ENCODE measurements at regions not wholly inside any gene's neighbourhood (a gene's known extent, or its start where the extent isn't known, plus 50 kb on each side); places are given as distances from the start of the nearest gene placed in this dataset.

DNA sequence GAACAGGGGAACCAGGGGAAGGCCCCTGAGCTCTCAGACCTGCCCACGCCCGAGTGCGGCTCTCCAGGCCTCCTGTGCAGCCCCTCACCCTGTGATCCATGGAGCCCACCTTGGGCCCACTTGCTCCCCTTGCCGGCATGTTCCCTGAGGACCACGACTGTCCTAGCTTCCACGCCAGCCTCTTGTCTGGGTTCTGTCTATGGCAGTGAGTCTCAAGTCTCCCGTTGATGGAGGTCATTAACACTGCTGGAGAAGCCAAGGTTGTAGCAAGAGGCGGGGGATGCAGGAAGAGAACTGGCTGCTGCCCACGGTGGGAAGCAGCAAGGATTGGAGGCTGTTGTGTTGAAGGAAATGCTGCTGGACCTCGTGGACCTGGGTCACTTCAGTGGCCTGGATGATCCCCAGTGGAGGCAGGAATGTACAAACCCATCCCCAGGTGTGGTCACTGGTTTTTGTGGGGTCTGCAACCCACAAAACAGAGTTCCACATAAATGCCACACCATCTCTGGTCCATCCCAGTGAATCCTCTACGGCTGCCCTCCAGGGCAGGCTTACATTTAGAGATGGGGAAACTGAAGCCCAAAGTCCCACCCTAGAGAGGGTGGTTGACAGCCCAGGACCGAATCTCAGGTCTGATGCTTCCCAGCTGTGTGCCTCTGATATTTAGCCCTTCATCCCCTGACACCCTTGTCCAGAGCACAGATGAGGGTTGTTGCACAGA lies 150.3 kb downstream of the NDUFA10 start:
- peaks cover 25% of the 10 kb centered on the region for H3K4me1 Mint-ChIP-seq
- no peak for ATAC-seq
- TF ChIP-seq, protein P1, sequence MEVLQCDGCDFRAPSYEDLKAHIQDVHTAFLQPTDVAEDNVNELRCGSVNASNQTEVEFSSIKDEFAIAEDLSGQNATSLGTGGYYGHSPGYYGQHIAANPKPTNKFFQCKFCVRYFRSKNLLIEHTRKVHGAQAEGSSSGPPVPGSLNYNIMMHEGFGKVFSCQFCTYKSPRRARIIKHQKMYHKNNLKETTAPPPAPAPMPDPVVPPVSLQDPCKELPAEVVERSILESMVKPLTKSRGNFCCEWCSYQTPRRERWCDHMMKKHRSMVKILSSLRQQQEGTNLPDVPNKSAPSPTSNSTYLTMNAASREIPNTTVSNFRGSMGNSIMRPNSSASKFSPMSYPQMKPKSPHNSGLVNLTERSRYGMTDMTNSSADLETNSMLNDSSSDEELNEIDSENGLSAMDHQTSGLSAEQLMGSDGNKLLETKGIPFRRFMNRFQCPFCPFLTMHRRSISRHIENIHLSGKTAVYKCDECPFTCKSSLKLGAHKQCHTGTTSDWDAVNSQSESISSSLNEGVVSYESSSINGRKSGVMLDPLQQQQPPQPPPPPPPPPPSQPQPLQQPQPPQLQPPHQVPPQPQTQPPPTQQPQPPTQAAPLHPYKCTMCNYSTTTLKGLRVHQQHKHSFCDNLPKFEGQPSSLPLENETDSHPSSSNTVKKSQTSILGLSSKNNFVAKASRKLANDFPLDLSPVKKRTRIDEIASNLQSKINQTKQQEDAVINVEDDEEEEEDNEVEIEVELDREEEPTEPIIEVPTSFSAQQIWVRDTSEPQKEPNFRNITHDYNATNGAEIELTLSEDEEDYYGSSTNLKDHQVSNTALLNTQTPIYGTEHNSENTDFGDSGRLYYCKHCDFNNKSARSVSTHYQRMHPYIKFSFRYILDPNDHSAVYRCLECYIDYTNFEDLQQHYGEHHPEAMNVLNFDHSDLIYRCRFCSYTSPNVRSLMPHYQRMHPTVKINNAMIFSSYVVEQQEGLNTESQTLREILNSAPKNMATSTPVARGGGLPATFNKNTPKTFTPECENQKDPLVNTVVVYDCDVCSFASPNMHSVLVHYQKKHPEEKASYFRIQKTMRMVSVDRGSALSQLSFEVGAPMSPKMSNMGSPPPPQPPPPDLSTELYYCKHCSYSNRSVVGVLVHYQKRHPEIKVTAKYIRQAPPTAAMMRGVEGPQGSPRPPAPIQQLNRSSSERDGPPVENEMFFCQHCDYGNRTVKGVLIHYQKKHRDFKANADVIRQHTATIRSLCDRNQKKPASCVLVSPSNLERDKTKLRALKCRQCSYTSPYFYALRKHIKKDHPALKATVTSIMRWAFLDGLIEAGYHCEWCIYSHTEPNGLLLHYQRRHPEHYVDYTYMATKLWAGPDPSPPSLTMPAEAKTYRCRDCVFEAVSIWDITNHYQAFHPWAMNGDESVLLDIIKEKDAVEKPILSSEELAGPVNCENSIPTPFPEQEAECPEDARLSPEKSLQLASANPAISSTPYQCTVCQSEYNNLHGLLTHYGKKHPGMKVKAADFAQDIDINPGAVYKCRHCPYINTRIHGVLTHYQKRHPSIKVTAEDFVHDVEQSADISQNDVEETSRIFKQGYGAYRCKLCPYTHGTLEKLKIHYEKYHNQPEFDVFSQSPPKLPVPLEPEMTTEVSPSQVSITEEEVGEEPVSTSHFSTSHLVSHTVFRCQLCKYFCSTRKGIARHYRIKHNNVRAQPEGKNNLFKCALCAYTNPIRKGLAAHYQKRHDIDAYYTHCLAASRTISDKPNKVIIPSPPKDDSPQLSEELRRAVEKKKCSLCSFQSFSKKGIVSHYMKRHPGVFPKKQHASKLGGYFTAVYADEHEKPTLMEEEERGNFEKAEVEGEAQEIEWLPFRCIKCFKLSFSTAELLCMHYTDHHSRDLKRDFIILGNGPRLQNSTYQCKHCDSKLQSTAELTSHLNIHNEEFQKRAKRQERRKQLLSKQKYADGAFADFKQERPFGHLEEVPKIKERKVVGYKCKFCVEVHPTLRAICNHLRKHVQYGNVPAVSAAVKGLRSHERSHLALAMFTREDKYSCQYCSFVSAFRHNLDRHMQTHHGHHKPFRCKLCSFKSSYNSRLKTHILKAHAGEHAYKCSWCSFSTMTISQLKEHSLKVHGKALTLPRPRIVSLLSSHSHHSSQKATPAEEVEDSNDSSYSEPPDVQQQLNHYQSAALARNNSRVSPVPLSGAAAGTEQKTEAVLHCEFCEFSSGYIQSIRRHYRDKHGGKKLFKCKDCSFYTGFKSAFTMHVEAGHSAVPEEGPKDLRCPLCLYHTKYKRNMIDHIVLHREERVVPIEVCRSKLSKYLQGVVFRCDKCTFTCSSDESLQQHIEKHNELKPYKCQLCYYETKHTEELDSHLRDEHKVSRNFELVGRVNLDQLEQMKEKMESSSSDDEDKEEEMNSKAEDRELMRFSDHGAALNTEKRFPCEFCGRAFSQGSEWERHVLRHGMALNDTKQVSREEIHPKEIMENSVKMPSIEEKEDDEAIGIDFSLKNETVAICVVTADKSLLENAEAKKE (CRISPR knock-in tag; IDR thresholded peaks at IDR 0.05), result no peak
- TF ChIP-seq, protein P2, sequence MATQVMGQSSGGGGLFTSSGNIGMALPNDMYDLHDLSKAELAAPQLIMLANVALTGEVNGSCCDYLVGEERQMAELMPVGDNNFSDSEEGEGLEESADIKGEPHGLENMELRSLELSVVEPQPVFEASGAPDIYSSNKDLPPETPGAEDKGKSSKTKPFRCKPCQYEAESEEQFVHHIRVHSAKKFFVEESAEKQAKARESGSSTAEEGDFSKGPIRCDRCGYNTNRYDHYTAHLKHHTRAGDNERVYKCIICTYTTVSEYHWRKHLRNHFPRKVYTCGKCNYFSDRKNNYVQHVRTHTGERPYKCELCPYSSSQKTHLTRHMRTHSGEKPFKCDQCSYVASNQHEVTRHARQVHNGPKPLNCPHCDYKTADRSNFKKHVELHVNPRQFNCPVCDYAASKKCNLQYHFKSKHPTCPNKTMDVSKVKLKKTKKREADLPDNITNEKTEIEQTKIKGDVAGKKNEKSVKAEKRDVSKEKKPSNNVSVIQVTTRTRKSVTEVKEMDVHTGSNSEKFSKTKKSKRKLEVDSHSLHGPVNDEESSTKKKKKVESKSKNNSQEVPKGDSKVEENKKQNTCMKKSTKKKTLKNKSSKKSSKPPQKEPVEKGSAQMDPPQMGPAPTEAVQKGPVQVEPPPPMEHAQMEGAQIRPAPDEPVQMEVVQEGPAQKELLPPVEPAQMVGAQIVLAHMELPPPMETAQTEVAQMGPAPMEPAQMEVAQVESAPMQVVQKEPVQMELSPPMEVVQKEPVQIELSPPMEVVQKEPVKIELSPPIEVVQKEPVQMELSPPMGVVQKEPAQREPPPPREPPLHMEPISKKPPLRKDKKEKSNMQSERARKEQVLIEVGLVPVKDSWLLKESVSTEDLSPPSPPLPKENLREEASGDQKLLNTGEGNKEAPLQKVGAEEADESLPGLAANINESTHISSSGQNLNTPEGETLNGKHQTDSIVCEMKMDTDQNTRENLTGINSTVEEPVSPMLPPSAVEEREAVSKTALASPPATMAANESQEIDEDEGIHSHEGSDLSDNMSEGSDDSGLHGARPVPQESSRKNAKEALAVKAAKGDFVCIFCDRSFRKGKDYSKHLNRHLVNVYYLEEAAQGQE (IDR thresholded peaks at IDR 0.05; ENCODE audit: unreplicated experiment), result no peak
- TF ChIP-seq CREB1 (CRISPR knock-in tag; IDR thresholded peaks at IDR 0.05; ENCODE audit: low read depth) (no peak), ZNF331 (CRISPR knock-in tag; IDR thresholded peaks at IDR 0.05; ENCODE audit: low read depth) (no peak), EZH2 (IDR thresholded peaks at IDR 0.05; ENCODE audit: low read depth, unreplicated experiment) (no peak)
- Histone ChIP-seq H3K4me1 (ENCODE audit: insufficient read depth) (no peaks in the 10 kb centered on the region; the same call in 1 of the 2 replicates), H2AFZ (no peak overlapping the region), H3K9me2 (ENCODE audit: insufficient read depth) (no peaks in the 10 kb centered on the region), H3K4me3 (no peak overlapping the region), H3K27me3 (ENCODE audit: insufficient read depth) (no peaks in the 10 kb centered on the region), H3K36me3 (ENCODE audit: insufficient read depth) (no peaks in the 10 kb centered on the region), H3K79me2 (replicated peaks; ENCODE audit: insufficient read depth) (no peaks in the 10 kb centered on the region), H4K20me1 (replicated peaks; ENCODE audit: insufficient read depth) (no peaks in the 10 kb centered on the region), H3F3A (replicated peaks; ENCODE audit: low read depth) (no peaks in the 10 kb centered on the region), H3K27ac (ENCODE audit: low read depth) (no peak overlapping the region), H3K4me2 (no peak overlapping the region)
- H3K9me3 Mint-ChIP-seq, result no peaks in the 10 kb centered on the region
- H3K36me3 Mint-ChIP-seq (ENCODE audit: low read depth), result no peaks in the 10 kb centered on the region
- peaks cover 2% of the 10 kb centered on the region for H3K27me3 Mint-ChIP-seq (ENCODE audit: insufficient read depth, low read depth, poor library complexity)
- no peak for DNase-seq (ENCODE audit: low spot score)
- H3K27ac Mint-ChIP-seq, result no peak overlapping the region
- H3K4me3 Mint-ChIP-seq, result no peak overlapping the region
